ENCODE measurements at regions not wholly inside any gene's neighbourhood (a gene's known extent, or its start where the extent isn't known, plus 50 kb on each side); places are given as distances from the start of the nearest gene placed in this dataset.

- no peak for DNase-seq
Observed at GRCh38 chr3:28907616-28908015, 373.3 kb upstream of the RBMS3 start.

- DNase-seq = no peak
Observed at GRCh38 chr3:28912120-28912885, 368.6 kb upstream of the RBMS3 start.

GRCh38 chr3:28915741-28916500, 364.9 kb upstream of the RBMS3 start:
- no peak for DNase-seq

- no peak for DNase-seq
Observed at GRCh38 chr3:28916713-28917499, 364.0 kb upstream of the RBMS3 start.

GRCh38 chr3:28917895-28918475, 362.9 kb upstream of the RBMS3 start:
- DNase-seq = no peak

GRCh38 chr3:28922376-28922775, 358.5 kb upstream of the RBMS3 start:
- DNase-seq = no peak

GRCh38 chr3:28923994-28924393, 356.9 kb upstream of the RBMS3 start:
- DNase-seq = no peak

GRCh38 chr3:28924744-28925360, 356.0 kb upstream of the RBMS3 start:
- DNase-seq = no peak

GRCh38 chr3:28933337-28933736, 347.5 kb upstream of the RBMS3 start:
- DNase-seq = no peak

GRCh38 chr3:28934126-28934813, 346.6 kb upstream of the RBMS3 start:
- DNase-seq = no peak

- DNase-seq = no peak
Observed at GRCh38 chr3:28935146-28935545, 345.7 kb upstream of the RBMS3 start.

- no peak for DNase-seq
Observed at GRCh38 chr3:28936154-28936553, 344.7 kb upstream of the RBMS3 start.

- no peak for DNase-seq
Observed at GRCh38 chr3:28940530-28940929, 340.3 kb upstream of the RBMS3 start.

- no peak for DNase-seq
Observed at GRCh38 chr3:28940994-28941393, 339.9 kb upstream of the RBMS3 start.

- DNase-seq = no peak
Observed at GRCh38 chr3:28947061-28947460, 333.8 kb upstream of the RBMS3 start.

GRCh38 chr3:28947751-28948150, 333.1 kb upstream of the RBMS3 start:
- no peak for DNase-seq

- DNase-seq = no peak
Observed at GRCh38 chr3:28948685-28949084, 332.2 kb upstream of the RBMS3 start.

- no peak for DNase-seq
Observed at GRCh38 chr3:28949580-28949979, 331.3 kb upstream of the RBMS3 start.

GRCh38 chr3:28950614-28951013, 330.3 kb upstream of the RBMS3 start:
- DNase-seq = no peak

- DNase-seq = no peak
Observed at GRCh38 chr3:28951772-28952556, 328.9 kb upstream of the RBMS3 start.

GRCh38 chr3:28958656-28959055, 322.2 kb upstream of the RBMS3 start:
- DNase-seq = no peak

Data from stimulated activated CD4-positive, alpha-beta T cell treated with anti-CD3 and anti-CD28 coated beads, Interleukin-4, amount 100 ng/mL, for 4 hours (primary cell).